SU-DHL-6 (cell line): ENCODE measurements at regions not wholly inside any gene's neighbourhood (a gene's known extent, or its start where the extent isn't known, plus 50 kb on each side); places are given as distances from the start of the nearest gene placed in this dataset.

Experiments
- CTCF ChIP-seq: fragments of 200-600 bp; sonication (generic); IDR thresholded peaks from one replicate; pipeline ENCODE4 v1.5.1; 2017; ENCODE audit warnings: antibody characterized with exemption, mild to moderate bottlenecking, low read length, moderate library complexity; ENCODE audit not compliant: insufficient read depth, poor library complexity, severe bottlenecking
- EZH2phosphoT487 ChIP-seq: fragments of 200-600 bp; sonication (generic), shearing (Covaris generic); conservative IDR thresholded peaks from 2 replicates; pipeline ENCODE4 v1.6.1; 2018; ENCODE audit warnings: mild to moderate bottlenecking, antibody characterized with exemption, low read length, moderate library complexity, mixed read lengths

- TF ChIP-seq CTCF (no peak), EZH2phosphoT487 (no peak)
These were observed 426.4 kb downstream of the INSC start for GRCh38 chr11:15541079-15541478.
